Prostate gland (tissue), 2 donors: ENCODE measurements at regions not wholly inside any gene's neighbourhood (a gene's known extent, or its start where the extent isn't known, plus 50 kb on each side); places are given as distances from the start of the nearest gene placed in this dataset.
"Not testable (repeated sequence)": the region's sequence is repeated elsewhere in the genome, so short reads cannot be mapped to it uniquely, and the experiment has no call there.

Experiments used
- POLR2A ChIP-seq: fragments of 450-650 bp; IDR thresholded peaks from one replicate; pipeline ENCODE4 v1.6.1; 2016; ENCODE audit warnings: antibody characterized with exemption, mild to moderate bottlenecking
- TF ChIP-seq, protein P1 (sequence below), 4 experiments: fragments of 200-600 bp in 2 of 4; fragments of 450-650 bp in 2 of 4; sonication (generic) in 2 of 4; IDR thresholded peaks; 1 replicate in 3 of 4; 2 replicates in 1 of 4; pipeline ENCODE4 v1.5.1; 2016 to 2019; ENCODE audit warnings: antibody characterized with exemption in 4 of 4, mild to moderate bottlenecking in 2 of 4, moderate library complexity in 2 of 4

DNA sequence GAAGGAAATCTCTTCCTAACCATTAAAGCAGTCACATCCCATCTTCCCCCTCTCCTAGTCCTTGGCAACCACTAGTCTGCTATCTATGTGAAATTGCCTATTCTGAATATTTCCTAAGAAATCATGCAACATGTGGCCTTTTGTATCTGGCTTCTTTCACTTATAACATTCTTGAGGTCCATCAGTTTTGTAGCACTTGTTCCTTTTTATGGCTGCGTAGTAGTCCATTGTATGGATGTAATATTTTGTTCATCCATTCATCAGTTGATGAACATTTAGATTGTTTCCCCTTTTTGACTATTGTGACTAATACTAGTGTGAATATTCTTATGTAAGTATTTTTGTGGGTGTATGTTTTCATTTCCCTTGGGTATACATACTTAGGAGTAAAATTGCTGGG is 878.7 kb upstream of the DEFB115 start:
- TF ChIP-seq POLR2A: not testable (repeated sequence)
- TF ChIP-seq, protein P1, sequence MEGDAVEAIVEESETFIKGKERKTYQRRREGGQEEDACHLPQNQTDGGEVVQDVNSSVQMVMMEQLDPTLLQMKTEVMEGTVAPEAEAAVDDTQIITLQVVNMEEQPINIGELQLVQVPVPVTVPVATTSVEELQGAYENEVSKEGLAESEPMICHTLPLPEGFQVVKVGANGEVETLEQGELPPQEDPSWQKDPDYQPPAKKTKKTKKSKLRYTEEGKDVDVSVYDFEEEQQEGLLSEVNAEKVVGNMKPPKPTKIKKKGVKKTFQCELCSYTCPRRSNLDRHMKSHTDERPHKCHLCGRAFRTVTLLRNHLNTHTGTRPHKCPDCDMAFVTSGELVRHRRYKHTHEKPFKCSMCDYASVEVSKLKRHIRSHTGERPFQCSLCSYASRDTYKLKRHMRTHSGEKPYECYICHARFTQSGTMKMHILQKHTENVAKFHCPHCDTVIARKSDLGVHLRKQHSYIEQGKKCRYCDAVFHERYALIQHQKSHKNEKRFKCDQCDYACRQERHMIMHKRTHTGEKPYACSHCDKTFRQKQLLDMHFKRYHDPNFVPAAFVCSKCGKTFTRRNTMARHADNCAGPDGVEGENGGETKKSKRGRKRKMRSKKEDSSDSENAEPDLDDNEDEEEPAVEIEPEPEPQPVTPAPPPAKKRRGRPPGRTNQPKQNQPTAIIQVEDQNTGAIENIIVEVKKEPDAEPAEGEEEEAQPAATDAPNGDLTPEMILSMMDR (IDR thresholded peaks at IDR 0.05): not testable (repeated sequence)
